GM19467 (cell line): ENCODE measurements at regions not wholly inside any gene's neighbourhood (a gene's known extent, or its start where the extent isn't known, plus 50 kb on each side); places are given as distances from the start of the nearest gene placed in this dataset.

ENCODE experiments used
- ATAC-seq: cut with Tn5 transposase; IDR thresholded peaks from one replicate; pipeline ENCODE4 v1.9.1; 2021; ENCODE audit warnings: mild to moderate bottlenecking, moderate library complexity; ENCODE audit not compliant: unreplicated experiment

GRCh38 chr17:63125987-63126386 lies 160.0 kb downstream of the TANC2 start:
- ATAC-seq = no peak

GRCh38 chr17:63126607-63127006 lies 160.6 kb downstream of the TANC2 start:
- ATAC-seq = no peak

- ATAC-seq = no peak
Observed at GRCh38 chr17:63132459-63132911, 166.4 kb downstream of the TANC2 start.

GRCh38 chr17:63133491-63133890 lies 167.5 kb downstream of the TANC2 start:
- ATAC-seq = no peak

GRCh38 chr17:63134867-63135266 lies 168.8 kb downstream of the TANC2 start:
- ATAC-seq = no peak

GRCh38 chr17:63136369-63137012 lies 170.5 kb downstream of the TANC2 start:
- ATAC-seq = no peak

GRCh38 chr17:63137163-63137562 lies 171.1 kb downstream of the TANC2 start:
- ATAC-seq = no peak

GRCh38 chr17:63138713-63139112 lies 172.7 kb downstream of the TANC2 start:
- no peak for ATAC-seq

GRCh38 chr17:63139356-63139755 lies 173.3 kb downstream of the TANC2 start:
- no peak for ATAC-seq

GRCh38 chr17:63140255-63140654 lies 174.2 kb downstream of the TANC2 start:
- no peak for ATAC-seq

GRCh38 chr17:63142836-63143235 lies 176.8 kb downstream of the TANC2 start:
- no peak for ATAC-seq

GRCh38 chr17:63150490-63150889 lies 184.5 kb downstream of the TANC2 start:
- no peak for ATAC-seq

GRCh38 chr17:63150994-63151464 lies 185.0 kb downstream of the TANC2 start:
- no peak for ATAC-seq

GRCh38 chr17:63151941-63152523 lies 186.0 kb downstream of the TANC2 start:
- ATAC-seq = no peak

GRCh38 chr17:63153488-63153887 lies 187.5 kb downstream of the TANC2 start:
- ATAC-seq = no peak

GRCh38 chr17:63154586-63155244 lies 188.7 kb downstream of the TANC2 start:
- no peak for ATAC-seq

GRCh38 chr17:63156986-63157385 lies 191.0 kb downstream of the TANC2 start:
- ATAC-seq = no peak

GRCh38 chr17:63162406-63163157 lies 196.5 kb downstream of the TANC2 start:
- ATAC-seq = no peak

GRCh38 chr17:63163158-63163520 lies 197.1 kb downstream of the TANC2 start:
- no peak for ATAC-seq

- no peak for ATAC-seq
Observed at GRCh38 chr17:63165400-63165799, 199.4 kb downstream of the TANC2 start.

- no peak for ATAC-seq
Observed at GRCh38 chr17:63170795-63171194, 204.8 kb downstream of the TANC2 start.
